ENCODE measurements at regions not wholly inside any gene's neighbourhood (a gene's known extent, or its start where the extent isn't known, plus 50 kb on each side); places are given as distances from the start of the nearest gene placed in this dataset.

DNA sequence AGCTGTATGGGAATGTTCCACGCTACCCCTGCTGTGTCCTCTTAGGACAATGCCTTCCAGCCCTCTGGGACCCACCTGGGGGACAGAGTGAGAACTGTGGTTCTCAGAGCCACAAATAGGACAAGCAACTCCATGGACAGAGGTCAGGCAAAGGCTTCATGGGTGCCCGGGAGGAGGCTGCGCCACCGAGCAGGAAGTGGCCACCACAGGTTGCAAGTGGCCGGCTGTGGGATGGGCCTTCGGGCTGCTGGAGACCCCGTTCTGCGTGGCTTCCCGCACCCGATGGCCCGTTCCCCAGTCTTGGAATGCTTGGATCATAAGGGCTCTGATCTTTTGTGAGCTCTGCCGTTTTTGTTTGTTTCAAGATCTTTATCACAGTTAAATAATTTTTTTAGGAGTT lies 118.8 kb downstream of the BOD1 start:
- H3K4me3 ChIP-seq (ENCODE audit: low read depth, poor library complexity, severe bottlenecking) = no peak overlapping the region
- no peak for TF ChIP-seq POLR2A (IDR thresholded peaks at IDR 0.05)
- TF ChIP-seq, protein P1, sequence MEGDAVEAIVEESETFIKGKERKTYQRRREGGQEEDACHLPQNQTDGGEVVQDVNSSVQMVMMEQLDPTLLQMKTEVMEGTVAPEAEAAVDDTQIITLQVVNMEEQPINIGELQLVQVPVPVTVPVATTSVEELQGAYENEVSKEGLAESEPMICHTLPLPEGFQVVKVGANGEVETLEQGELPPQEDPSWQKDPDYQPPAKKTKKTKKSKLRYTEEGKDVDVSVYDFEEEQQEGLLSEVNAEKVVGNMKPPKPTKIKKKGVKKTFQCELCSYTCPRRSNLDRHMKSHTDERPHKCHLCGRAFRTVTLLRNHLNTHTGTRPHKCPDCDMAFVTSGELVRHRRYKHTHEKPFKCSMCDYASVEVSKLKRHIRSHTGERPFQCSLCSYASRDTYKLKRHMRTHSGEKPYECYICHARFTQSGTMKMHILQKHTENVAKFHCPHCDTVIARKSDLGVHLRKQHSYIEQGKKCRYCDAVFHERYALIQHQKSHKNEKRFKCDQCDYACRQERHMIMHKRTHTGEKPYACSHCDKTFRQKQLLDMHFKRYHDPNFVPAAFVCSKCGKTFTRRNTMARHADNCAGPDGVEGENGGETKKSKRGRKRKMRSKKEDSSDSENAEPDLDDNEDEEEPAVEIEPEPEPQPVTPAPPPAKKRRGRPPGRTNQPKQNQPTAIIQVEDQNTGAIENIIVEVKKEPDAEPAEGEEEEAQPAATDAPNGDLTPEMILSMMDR (IDR thresholded peaks at IDR 0.05) = no peak
- intact Hi-C loops (cut with DNase I; ENCODE audit: low total_unique reads) = no loop called here
- WGBS, 2 donors = 80 to 89% methylated on average over 12 of the region's 12 CpGs
- no peak for DNase-seq (ENCODE audit: low spot score in 2 of 2)

GRCh38 chr5:173496883-173497255 lies 119.6 kb downstream of the BOD1 start:
- WGBS, 2 donors = 87 to 94% methylated on average over 6 of the region's 6 CpGs
- H3K4me3 ChIP-seq (ENCODE audit: low read depth, poor library complexity, severe bottlenecking) = no peak overlapping the region
- intact Hi-C loops (cut with DNase I; ENCODE audit: low total_unique reads) = no loop called here
- TF ChIP-seq, protein P1 (IDR thresholded peaks at IDR 0.05) = no peak
- TF ChIP-seq POLR2A (IDR thresholded peaks at IDR 0.05) = no peak
- no peak for DNase-seq (ENCODE audit: low spot score in 2 of 2)

- H3K4me3 ChIP-seq (ENCODE audit: low read depth, poor library complexity, severe bottlenecking) = no peak overlapping the region
- TF ChIP-seq POLR2A (IDR thresholded peaks at IDR 0.05) = no peak
- TF ChIP-seq, protein P1 (IDR thresholded peaks at IDR 0.05) = no peak
- WGBS, 2 donors = 72 to 84% methylated on average over 9 of the region's 9 CpGs
- DNase-seq (ENCODE audit: low spot score in 2 of 2) = no peak
- intact Hi-C loops (cut with DNase I; ENCODE audit: low total_unique reads) = no loop called here
These were observed 120.1 kb downstream of the BOD1 start for GRCh38 chr5:173496129-173496882.

- H3K4me3 ChIP-seq (ENCODE audit: low read depth, poor library complexity, severe bottlenecking) = no peak overlapping the region
- intact Hi-C loops (cut with DNase I; ENCODE audit: low total_unique reads) = no loop called here
- DNase-seq (ENCODE audit: low spot score in 2 of 2) = peak in 1 of 2 donors; percentile 73
- TF ChIP-seq, protein P1 (IDR thresholded peaks at IDR 0.05) = no peak
- no peak for TF ChIP-seq POLR2A (IDR thresholded peaks at IDR 0.05)
- WGBS, 2 donors = 57 to 65% methylated on average over 3 of the region's 3 CpGs
These were observed 121.1 kb downstream of the BOD1 start for GRCh38 chr5:173495225-173495904.

DNA sequence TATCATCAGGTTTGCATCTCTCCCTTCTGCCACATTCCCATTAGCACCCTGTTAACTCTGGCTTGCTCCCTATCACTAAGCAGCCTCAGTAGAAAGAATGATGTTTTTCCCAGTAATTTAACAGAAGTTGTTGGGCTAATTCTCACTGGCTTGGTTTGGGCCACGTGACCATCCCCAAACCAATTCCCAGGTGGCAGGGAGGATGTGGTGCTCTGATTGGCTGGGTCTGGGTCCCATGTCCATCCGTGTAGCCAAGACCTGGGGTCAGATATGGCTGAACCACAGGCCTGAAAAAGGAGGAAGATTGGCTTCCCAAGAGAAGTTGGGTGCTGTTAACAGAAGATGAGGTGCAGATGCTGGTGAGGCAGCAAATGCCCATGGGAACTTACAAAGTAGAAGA lies 122.0 kb downstream of the BOD1 start:
- TF ChIP-seq, protein P1 (IDR thresholded peaks at IDR 0.05) = no peak
- no peak for TF ChIP-seq POLR2A (IDR thresholded peaks at IDR 0.05)
- 72 to 94% methylated on average over 2 of the region's 2 CpGs for WGBS, 2 donors
- intact Hi-C loops (cut with DNase I; ENCODE audit: low total_unique reads) = no loop called here
- no peak for DNase-seq (ENCODE audit: low spot score in 2 of 2)
- no peak overlapping the region for H3K4me3 ChIP-seq (ENCODE audit: low read depth, poor library complexity, severe bottlenecking)

Measured in lower leg skin (tissue), 4 donors.